ENCODE measurements at regions not wholly inside any gene's neighbourhood (a gene's known extent, or its start where the extent isn't known, plus 50 kb on each side); places are given as distances from the start of the nearest gene placed in this dataset.
"Not testable (repeated sequence)": the region's sequence is repeated elsewhere in the genome, so short reads cannot be mapped to it uniquely, and the experiment has no call there.

DNA sequence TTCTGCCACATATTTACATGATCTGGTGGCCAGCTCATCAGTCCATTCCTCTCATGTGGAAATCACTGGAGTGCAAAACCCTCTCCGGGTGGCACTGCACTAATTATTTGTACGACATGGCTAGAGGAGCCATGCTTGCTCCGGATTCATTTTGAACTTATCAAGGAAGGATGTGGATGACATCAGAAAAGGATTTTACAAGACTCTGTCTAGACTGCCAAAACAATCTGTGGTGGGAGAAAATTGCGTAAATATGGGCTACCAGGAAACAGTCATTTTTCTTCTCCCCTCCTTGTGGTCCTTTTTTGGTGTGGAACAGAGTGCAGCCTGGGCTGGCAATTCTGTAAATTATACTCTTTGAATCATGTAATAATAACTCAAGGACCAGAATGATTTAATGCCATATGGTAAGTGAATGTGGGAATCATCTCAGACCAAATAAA, 123.4 kb upstream of the IFNE start:
- no peak for DNase-seq

GRCh38 chr9:21607576-21607975, 125.5 kb upstream of the IFNE start:
- no peak for DNase-seq

DNA sequence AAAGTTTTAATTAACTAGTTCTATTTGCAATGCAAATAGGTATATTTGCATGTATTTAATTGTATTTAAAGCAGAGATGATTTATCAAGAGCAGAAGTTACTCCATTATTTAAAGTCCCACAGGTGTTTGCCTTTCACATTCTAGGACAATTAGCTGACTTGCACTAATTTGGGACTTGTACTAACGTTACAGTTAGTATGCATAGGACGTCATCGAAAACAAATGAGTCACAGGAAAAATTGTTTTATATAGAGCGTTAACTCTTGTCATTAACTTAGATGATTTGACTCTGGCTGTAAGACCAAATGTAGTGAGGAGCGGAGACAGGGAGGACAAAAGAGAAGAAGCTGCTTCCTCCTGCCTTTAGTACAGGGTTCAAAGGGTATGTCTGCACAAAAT, 126.1 kb upstream of the IFNE start:
- no peak for DNase-seq

DNA sequence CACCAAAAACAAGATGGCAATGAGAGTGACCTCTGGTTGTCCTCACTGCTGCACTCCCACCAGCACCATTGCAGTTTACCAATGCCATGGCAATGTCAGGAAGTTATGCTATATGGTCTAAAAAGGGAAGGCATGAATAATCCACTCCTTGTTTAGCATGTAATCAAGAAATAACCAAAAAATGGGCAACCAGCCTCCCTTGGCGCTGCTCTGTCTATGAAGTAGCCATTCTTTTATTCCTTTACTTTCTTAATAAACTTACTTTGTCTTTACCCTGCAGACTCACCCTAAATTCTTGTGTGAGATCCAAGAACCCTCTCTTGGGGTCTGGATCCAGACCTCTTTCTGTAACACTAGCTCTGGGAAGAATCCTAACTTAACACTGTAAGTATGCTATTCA, 127.4 kb upstream of the IFNE start:
- no peak for DNase-seq

DNA sequence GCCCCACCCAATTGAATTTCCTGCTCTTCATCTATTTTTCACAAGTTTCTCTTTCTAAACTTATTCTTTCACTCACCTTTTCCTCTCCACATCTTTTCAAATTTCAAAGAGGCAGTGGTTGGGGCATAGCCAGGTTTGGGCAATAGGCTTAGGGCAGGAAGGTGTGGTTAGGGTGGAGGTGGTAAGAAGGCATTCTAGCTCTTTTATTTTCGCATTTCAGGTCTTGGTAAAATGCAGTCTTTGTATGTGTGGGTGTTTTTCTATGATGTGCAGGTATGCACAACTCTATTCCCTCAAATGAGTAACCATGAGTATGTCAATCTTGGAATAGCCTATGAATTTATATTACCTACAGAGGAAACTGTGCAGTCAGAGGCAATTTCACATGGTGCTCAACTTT, 129.8 kb upstream of the IFNE start:
- peak in 3 of 6 experiments; percentile 46 to 64 (median 58) for DNase-seq

DNA sequence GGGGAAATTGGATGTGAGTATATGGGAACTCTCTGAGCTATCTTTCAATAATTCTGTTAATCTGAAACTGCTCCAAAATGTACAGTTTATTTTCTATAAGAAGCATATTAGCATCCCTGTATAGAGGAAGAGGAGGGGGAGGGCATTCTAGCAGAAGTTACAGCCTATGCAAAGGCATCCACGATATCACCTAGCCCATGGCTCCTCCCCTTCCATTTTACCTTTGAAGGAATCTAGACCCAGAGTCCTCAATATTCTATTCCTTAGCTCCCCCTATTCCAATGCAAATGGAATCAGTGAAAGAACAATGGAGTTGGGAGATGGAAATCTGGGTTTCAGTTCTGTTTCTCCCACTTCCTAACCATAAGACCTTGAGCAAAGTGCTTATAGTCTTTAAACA, 132.9 kb upstream of the IFNE start:
- DNase-seq: no peak

GRCh38 chr9:21615446-21615845, 133.3 kb upstream of the IFNE start:
- DNase-seq: no peak

GRCh38 chr9:21616082-21616778, 134.1 kb upstream of the IFNE start:
- no peak for DNase-seq

GRCh38 chr9:21624675-21625644, 142.8 kb upstream of the IFNE start:
- no peak for DNase-seq

- DNase-seq: no peak
Measured at GRCh38 chr9:21626493-21626892, 144.4 kb upstream of the IFNE start.

GRCh38 chr9:21628954-21629353, 146.8 kb upstream of the IFNE start:
- not testable (repeated sequence) for DNase-seq

DNA sequence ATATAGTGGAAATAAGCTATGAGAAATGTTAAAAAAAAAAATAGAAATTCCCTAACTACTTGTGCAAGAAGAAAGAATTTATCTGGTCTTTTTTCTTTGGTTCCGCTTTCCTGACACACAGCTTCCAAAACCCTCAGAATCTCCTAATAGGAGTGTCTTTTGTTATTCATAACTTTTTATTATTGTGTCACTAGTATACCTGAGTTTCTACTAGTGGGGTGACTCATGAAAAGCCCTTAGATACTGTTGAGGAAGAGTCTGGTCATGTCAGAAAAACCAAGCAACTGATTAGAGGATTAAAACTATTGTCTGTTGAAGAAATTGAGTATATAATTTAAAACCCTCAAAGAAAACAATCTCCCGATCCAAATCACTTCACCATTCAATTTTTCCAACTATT, 152.8 kb upstream of the IFNE start:
- DNase-seq: no peak

- DNase-seq: no peak
Measured at GRCh38 chr9:21638104-21638503, 156.0 kb upstream of the IFNE start.

GRCh38 chr9:21653091-21653490, 149.3 kb upstream of the MTAP start:
- no peak for DNase-seq

DNA sequence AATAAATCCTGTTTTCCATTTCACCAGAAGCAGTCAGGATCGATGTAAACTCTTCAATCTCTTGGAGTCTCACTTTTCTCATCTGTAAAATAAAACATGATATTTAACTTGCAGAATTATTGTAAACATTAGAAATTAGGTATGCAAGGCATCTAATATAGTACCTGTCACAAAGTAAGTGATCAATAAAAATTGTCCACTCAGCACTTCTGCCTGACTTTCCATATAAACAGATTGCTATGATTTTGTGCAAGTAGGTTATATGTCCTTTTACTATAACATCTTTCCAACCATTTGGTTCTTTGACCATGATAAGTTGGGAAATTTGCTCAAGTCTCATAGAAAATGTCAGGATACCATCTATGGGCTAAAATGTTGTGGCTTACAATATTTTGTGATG, 148.8 kb upstream of the MTAP start:
- DNase-seq: no peak

DNA sequence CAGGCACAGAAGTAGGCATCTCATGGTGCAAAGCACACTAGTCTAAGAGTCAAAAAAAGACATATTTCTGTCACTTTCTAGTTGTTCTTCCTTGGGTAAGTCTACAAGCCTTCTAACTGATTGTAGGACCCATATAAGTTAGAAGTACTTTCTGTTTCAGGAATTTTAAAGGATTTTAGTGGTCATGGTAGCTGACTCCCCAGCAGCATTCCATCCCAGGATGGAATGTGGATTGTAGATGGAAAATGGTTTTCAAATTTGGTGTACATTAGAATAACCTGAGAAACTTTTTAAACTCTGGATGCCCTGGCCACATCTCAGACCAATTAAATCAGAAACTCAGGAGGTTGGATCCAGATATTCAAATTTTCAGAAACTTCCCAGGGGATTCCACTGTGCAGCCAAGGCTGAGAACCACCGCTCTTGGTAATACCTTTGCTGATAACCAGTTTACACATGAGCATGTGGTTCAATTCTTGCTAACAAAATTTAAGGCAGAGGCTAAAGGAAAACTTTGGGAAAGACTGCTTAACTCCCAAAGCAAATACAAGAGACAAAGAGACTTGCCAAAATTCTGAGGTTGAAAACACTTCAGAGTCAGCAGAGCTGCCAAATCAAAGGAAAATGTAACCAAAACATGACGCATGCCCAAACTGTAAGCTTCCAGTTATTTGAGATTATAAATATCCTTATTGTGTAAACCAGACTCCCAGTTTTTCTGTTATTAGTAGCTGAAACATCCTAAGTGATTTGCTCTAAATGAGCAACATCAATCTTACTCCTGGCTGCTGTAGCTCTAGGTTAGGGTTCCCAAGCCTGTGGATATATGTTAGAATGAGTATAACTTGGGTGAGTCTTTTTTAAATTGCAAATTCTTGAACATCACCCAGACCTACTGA, 145.4 kb upstream of the MTAP start:
- DNase-seq: no peak

- DNase-seq: no peak
Measured at GRCh38 chr9:21657966-21658667, 144.3 kb upstream of the MTAP start.

- DNase-seq: no peak
Measured at GRCh38 chr9:21660976-21661375, 141.5 kb upstream of the MTAP start.

- DNase-seq: no peak
Measured at GRCh38 chr9:21661626-21662025, 140.8 kb upstream of the MTAP start.

DNA sequence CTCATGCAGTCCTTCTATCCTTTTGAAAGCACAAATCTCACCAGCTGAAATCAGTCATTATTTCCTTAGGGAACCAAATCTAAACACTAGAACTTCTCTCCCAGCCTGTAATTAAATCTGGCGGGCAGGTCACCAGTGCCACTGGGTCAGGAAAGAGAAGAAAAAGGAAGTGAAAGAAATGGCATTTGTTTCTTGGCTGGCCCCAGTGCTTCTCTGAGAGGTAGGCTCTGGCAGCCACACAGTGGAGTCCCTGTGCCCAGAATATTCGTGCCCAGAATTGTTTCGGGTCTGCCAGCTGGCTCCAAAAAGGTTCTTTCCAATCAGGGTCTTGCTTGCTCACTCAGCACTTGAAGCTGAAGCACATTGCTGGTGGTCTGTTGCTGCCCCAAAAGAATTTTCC, 133.9 kb upstream of the MTAP start:
- no peak for DNase-seq

DNA sequence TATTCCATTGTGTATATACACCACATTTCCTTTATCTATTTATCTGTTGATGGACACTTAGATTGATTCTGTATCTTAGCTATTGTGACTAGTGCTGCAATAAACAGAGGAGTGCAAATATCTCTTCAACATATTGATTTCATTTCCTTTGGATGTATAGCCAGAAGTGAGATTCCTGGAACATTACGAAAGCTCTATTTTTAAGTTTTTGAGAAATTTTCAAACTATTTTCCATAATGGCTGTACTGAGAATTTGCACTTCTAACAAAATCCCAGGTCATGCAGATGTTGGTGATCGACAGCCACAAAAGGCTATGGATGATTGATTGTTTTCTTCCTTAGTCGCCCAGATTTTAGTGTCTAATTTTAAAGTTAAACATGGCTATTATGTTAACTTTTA, 132.7 kb upstream of the MTAP start:
- no peak for DNase-seq

GRCh38 chr9:21670374-21670773, 132.1 kb upstream of the MTAP start:
- DNase-seq: peak in 1 of 6 experiments; percentile 15

Data from stimulated activated naive CD4-positive, alpha-beta T cell (primary cell).